A673 (cell line): ENCODE measurements at regions not wholly inside any gene's neighbourhood (a gene's known extent, or its start where the extent isn't known, plus 50 kb on each side); places are given as distances from the start of the nearest gene placed in this dataset.

ENCODE experiments used
- BruUV-seq: library from RNA; stranded (reverse); fragments of 400-500 nt; replicated peaks from 2 replicates; lab custom pipeline; 2021; lab: Mats Ljungman, UMichigan
- CTCF ChIA-PET: fragments of 300-600 bp; sonication (Branson Sonifier 250); formaldehyde crosslinking; loops from one replicate; lab custom pipeline; 2022; ENCODE audit warnings: antibody characterized with exemption; lab: Charles Lee
- POLR2A ChIA-PET: fragments of 300-600 bp; sonication (Branson Sonifier 250); formaldehyde crosslinking; loops from one replicate; lab custom pipeline; 2022; ENCODE audit warnings: antibody characterized with exemption; ENCODE audit not compliant: low non-redundant PET; lab: Charles Lee
- DNase-seq: peaks from one replicate; pipeline ENCODE4 v3.0.0-alpha.2; 2015; ENCODE audit warnings: low spot score
- H3K27ac ChIP-seq: fragments of 200-600 bp; sonication (generic); 2 replicates; pipeline ENCODE4 v1.5.1; 2016; ENCODE audit warnings: mixed run types, low read depth, mild to moderate bottlenecking, mixed read lengths, antibody characterized with exemption, low read length; ENCODE audit not compliant: poor library complexity, severe bottlenecking
- H3K27me3 ChIP-seq: fragments of 200-600 bp; sonication (generic); replicated peaks from 2 replicates; pipeline ENCODE4 v1.6.1; 2017; ENCODE audit warnings: mixed run types, low read depth, mild to moderate bottlenecking, mixed read lengths, antibody characterized with exemption, low read length; ENCODE audit not compliant: insufficient read depth, poor library complexity
- H3K36me3 ChIP-seq: fragments of 200-600 bp; sonication (generic); 2 replicates; pipeline ENCODE4 v1.6.1; 2016; ENCODE audit warnings: mixed run types, mild to moderate bottlenecking, mixed read lengths, antibody characterized with exemption, low read length; ENCODE audit not compliant: insufficient read depth, poor library complexity, severe bottlenecking
- H3K4me1 ChIP-seq: fragments of 200-600 bp; sonication (generic); 2 replicates; pipeline ENCODE4 v1.6.1; 2017; ENCODE audit warnings: mixed run types, mild to moderate bottlenecking, mixed read lengths, antibody characterized with exemption, low read length; ENCODE audit not compliant: insufficient read depth, poor library complexity, severe bottlenecking
- H3K4me3 ChIP-seq: fragments of 200-600 bp; sonication (generic); 2 replicates; pipeline ENCODE4 v1.5.1; 2016; ENCODE audit warnings: low read depth, mixed run types, mild to moderate bottlenecking, mixed read lengths, low read length; ENCODE audit not compliant: poor library complexity, severe bottlenecking
- H3K9me3 ChIP-seq: fragments of 200-600 bp; sonication (generic); 2 replicates; pipeline ENCODE4 v1.6.1; 2016; ENCODE audit warnings: mixed run types, low read depth, mild to moderate bottlenecking, mixed read lengths, antibody characterized with exemption, low read length; ENCODE audit not compliant: poor library complexity, severe bottlenecking
- CTCF ChIP-seq: fragments of 300-800, 200-600 bp; sonication (generic); conservative IDR thresholded peaks from 2 replicates; pipeline ENCODE4 v1.5.1; 2017; ENCODE audit warnings: low read depth, mild to moderate bottlenecking, antibody characterized with exemption, low read length, moderate library complexity, mixed read lengths
- EZH2 ChIP-seq: fragments of 200-600 bp; sonication (generic); IDR thresholded peaks from 2 replicates; pipeline ENCODE4 v1.6.1; 2017; ENCODE audit warnings: borderline replicate concordance, low read depth, mild to moderate bottlenecking, mixed read lengths, antibody characterized with exemption, low read length; ENCODE audit not compliant: poor library complexity, severe bottlenecking
- intact Hi-C: fragments of 100-400 bp; cut with micrococcal nuclease; formaldehyde crosslinking; loops from one replicate; pipeline ENCODE4 v1.10.0; 2022; ENCODE audit not compliant: unreplicated experiment

- no peaks in the 10 kb centered on the region for H3K36me3 ChIP-seq
- H3K4me3 ChIP-seq: no peak overlapping the region
- ChIA-PET CTCF (interaction anchor here (0.6 kb wide), 1 partner anchor 174 kb away, joined by 6 read pairs; no protein-coding TSS in a partner anchor), POLR2A (no interaction called here)
- peaks cover 10% of the 10 kb centered on the region for H3K4me1 ChIP-seq
- H3K27me3 ChIP-seq: no peaks in the 10 kb centered on the region
- intact Hi-C loops: no loop called here
- BruUV-seq: no TSS peak
- no peaks in the 10 kb centered on the region for H3K9me3 ChIP-seq
- no peak for DNase-seq
- TF ChIP-seq CTCF (no peak), EZH2 (no peak)
- no peak overlapping the region for H3K27ac ChIP-seq
Measured at GRCh38 chr12:18151036-18151435, 61.0 kb upstream of the RERGL start.

- BruUV-seq: no TSS peak
- no peaks in the 10 kb centered on the region for H3K9me3 ChIP-seq
- H3K4me3 ChIP-seq: no peak overlapping the region
- no peak for DNase-seq
- H3K4me1 ChIP-seq: peaks cover 11% of the 10 kb centered on the region
- no peaks in the 10 kb centered on the region for H3K36me3 ChIP-seq
- intact Hi-C loops: no loop called here
- H3K27ac ChIP-seq: no peak overlapping the region
- no peak for TF ChIP-seq EZH2
- no peak for TF ChIP-seq CTCF
- POLR2A ChIA-PET: no interaction called here
- no peaks in the 10 kb centered on the region for H3K27me3 ChIP-seq
- CTCF ChIA-PET: no interaction called here
Measured at GRCh38 chr12:18148961-18149360, 59.0 kb upstream of the RERGL start.

GRCh38 chr12:18146363-18146762 is 56.4 kb upstream of the RERGL start:
- no TSS peak for BruUV-seq
- DNase-seq: no peak
- TF ChIP-seq EZH2: no peak
- no peak for TF ChIP-seq CTCF
- Histone ChIP-seq H3K4me1 (peaks cover 16% of the 10 kb centered on the region), H3K9me3 (no peaks in the 10 kb centered on the region), H3K4me3 (no peak overlapping the region), H3K27me3 (no peaks in the 10 kb centered on the region), H3K27ac (no peak overlapping the region), H3K36me3 (no peaks in the 10 kb centered on the region)
- intact Hi-C loops: no loop called here
- ChIA-PET POLR2A (no interaction called here), CTCF (no interaction called here)
